Hindlimb muscle (tissue), 1 donor: ENCODE measurements at regions not wholly inside any gene's neighbourhood (a gene's known extent, or its start where the extent isn't known, plus 50 kb on each side); places are given as distances from the start of the nearest gene placed in this dataset.
A peak's percentile ranks its signal among the peaks of the same experiment; 100 is the strongest.
"Not testable (repeated sequence)": the region's sequence is repeated elsewhere in the genome, so short reads cannot be mapped to it uniquely, and the experiment has no call there.

Source experiments
- DNase-seq: peaks from one replicate; pipeline ENCODE4 v3.0.0-alpha.2; 2013

- DNase-seq = no peak
Observed at GRCh38 chr7:50915621-50916020, 132.9 kb upstream of the GRB10 start.

- no peak for DNase-seq
Observed at GRCh38 chr7:50914460-50914859, 131.8 kb upstream of the GRB10 start.

GRCh38 chr7:50908628-50909290, 126.1 kb upstream of the GRB10 start:
- no peak for DNase-seq

- DNase-seq = not testable (repeated sequence)
Observed at GRCh38 chr7:50898604-50899477, 116.1 kb upstream of the GRB10 start.

GRCh38 chr7:50887061-50887460, 104.4 kb upstream of the GRB10 start:
- not testable (repeated sequence) for DNase-seq

GRCh38 chr7:50872437-50872836, 89.7 kb upstream of the GRB10 start:
- DNase-seq = no peak

- peak; percentile 32 for DNase-seq
Observed at GRCh38 chr7:50869108-50869725, 86.5 kb upstream of the GRB10 start.

GRCh38 chr7:50868426-50869100, 85.9 kb upstream of the GRB10 start:
- DNase-seq = no peak

- no peak for DNase-seq
Observed at GRCh38 chr7:50867034-50867356, 84.3 kb upstream of the GRB10 start.

- DNase-seq = no peak
Observed at GRCh38 chr7:50866343-50867033, 83.8 kb upstream of the GRB10 start.

GRCh38 chr7:50865450-50865849, 82.8 kb upstream of the GRB10 start:
- DNase-seq = no peak

GRCh38 chr7:50864694-50865093, 82.0 kb upstream of the GRB10 start:
- no peak for DNase-seq

GRCh38 chr7:50863053-50863452, 80.4 kb upstream of the GRB10 start:
- no peak for DNase-seq

- no peak for DNase-seq
Observed at GRCh38 chr7:50862302-50862701, 79.6 kb upstream of the GRB10 start.

GRCh38 chr7:50860598-50860997, 77.9 kb upstream of the GRB10 start:
- no peak for DNase-seq

- no peak for DNase-seq
Observed at GRCh38 chr7:50860174-50860573, 77.5 kb upstream of the GRB10 start.

GRCh38 chr7:50858528-50859245, 76.0 kb upstream of the GRB10 start:
- no peak for DNase-seq

GRCh38 chr7:50857804-50858489, 75.3 kb upstream of the GRB10 start:
- no peak for DNase-seq

GRCh38 chr7:50856806-50857205, 74.1 kb upstream of the GRB10 start:
- DNase-seq = no peak

GRCh38 chr7:50856231-50856630, 73.5 kb upstream of the GRB10 start:
- no peak for DNase-seq

- DNase-seq = no peak
Observed at GRCh38 chr7:50855526-50855925, 72.8 kb upstream of the GRB10 start.
